ENCODE measurements at regions not wholly inside any gene's neighbourhood (a gene's known extent, or its start where the extent isn't known, plus 50 kb on each side); places are given as distances from the start of the nearest gene placed in this dataset.

DNA sequence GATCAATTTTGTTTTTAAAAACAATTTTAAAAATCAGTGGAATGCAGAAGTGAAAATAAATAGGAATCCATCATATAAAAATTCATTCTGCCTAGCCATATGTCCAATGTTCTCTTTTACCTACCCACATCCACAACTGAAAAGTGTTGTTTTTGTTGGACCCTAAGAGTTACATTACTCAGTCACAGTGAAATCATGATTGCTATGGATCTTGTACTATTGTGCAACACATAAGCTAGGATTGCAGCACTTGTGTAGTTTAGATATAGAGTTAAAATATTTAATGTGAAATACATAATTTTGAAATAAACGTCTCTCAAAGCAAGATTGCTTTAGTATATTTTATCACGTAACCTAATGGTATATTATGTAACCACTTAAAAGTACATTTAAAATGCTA is 213.3 kb upstream of the CLEC14A start:
- Histone ChIP-seq H3K36me3 (no peaks in the 10 kb centered on the region), H3K27ac (no peak overlapping the region), H3K9me3 (no peaks in the 10 kb centered on the region), H3K4me1 (no peaks in the 10 kb centered on the region), H3K27me3 (no peaks in the 10 kb centered on the region), H3K4me3 (no peak overlapping the region)
- DNase-seq: no peak
- TF ChIP-seq, protein P1, sequence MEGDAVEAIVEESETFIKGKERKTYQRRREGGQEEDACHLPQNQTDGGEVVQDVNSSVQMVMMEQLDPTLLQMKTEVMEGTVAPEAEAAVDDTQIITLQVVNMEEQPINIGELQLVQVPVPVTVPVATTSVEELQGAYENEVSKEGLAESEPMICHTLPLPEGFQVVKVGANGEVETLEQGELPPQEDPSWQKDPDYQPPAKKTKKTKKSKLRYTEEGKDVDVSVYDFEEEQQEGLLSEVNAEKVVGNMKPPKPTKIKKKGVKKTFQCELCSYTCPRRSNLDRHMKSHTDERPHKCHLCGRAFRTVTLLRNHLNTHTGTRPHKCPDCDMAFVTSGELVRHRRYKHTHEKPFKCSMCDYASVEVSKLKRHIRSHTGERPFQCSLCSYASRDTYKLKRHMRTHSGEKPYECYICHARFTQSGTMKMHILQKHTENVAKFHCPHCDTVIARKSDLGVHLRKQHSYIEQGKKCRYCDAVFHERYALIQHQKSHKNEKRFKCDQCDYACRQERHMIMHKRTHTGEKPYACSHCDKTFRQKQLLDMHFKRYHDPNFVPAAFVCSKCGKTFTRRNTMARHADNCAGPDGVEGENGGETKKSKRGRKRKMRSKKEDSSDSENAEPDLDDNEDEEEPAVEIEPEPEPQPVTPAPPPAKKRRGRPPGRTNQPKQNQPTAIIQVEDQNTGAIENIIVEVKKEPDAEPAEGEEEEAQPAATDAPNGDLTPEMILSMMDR (IDR thresholded peaks at IDR 0.05): no peak
- no peak for TF ChIP-seq POLR2A (IDR thresholded peaks at IDR 0.05)
- intact Hi-C loops (cut with DNase I): no loop called here
- 85 to 87% methylated on average over 2 of the region's 2 CpGs for WGBS, 2 donors

DNA sequence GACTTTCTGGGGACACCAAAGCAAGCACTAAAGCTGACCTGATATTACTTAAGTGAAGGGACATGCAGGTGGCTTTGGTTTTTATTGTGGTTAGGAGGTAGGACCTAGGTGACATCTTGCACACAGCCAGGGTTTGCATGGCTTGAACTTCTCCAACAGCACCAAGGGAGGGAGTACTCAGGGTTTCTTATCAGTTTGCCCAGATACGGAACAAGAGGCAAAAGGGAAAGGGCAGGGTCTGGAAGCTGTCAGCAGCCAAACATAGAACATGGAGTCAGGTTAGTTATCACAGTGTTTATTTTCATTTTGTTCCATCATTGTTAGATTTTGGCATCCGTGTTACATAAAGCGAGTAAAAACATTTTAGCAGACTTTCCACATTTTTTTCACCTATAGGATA is 186.3 kb upstream of the CLEC14A start:
- WGBS, 2 donors: 53 to 54% methylated on average over 3 of the region's 3 CpGs
- no peaks in the 10 kb centered on the region for H3K27me3 ChIP-seq
- TF ChIP-seq POLR2A (IDR thresholded peaks at IDR 0.05): no peak
- TF ChIP-seq, protein P1 (IDR thresholded peaks at IDR 0.05): no peak
- H3K9me3 ChIP-seq: peaks cover 0 to 8% (median 0%) of the 10 kb centered on the region in 3 donors
- intact Hi-C loops (cut with DNase I): no loop called here
- H3K4me3 ChIP-seq: no peak overlapping the region
- no peak overlapping the region for H3K27ac ChIP-seq
- H3K4me1 ChIP-seq: no peaks in the 10 kb centered on the region
- no peaks in the 10 kb centered on the region for H3K36me3 ChIP-seq
- DNase-seq: no peak

DNA sequence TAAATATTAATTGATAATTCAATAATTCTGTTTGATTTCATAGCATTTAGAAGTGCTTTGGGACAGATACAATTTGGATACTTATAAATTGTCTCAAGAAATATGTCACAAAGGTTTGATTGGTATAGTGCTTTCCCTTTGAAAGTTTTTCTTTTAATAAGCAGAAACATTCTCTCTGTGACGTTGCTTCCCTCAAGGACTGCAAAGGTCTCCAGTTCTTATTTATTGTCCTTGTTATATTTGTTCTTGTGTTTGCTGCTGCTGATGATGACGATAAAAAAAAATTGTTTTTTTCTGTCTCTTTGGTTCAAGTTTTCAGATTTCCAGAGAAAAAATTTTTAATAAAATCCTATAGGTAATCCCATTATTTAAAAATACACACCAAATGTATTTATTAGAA is 176.3 kb upstream of the CLEC14A start:
- intact Hi-C loops (cut with DNase I): no loop called here
- Histone ChIP-seq H3K9me3 (no peaks in the 10 kb centered on the region), H3K36me3 (no peaks in the 10 kb centered on the region), H3K4me3 (no peak overlapping the region), H3K27ac (no peak overlapping the region), H3K4me1 (no peaks in the 10 kb centered on the region), H3K27me3 (no peaks in the 10 kb centered on the region)
- 66 to 77% methylated on average over 2 of the region's 2 CpGs for WGBS, 2 donors
- TF ChIP-seq, protein P1 (IDR thresholded peaks at IDR 0.05): no peak
- TF ChIP-seq POLR2A (IDR thresholded peaks at IDR 0.05): no peak
- no peak for DNase-seq

DNA sequence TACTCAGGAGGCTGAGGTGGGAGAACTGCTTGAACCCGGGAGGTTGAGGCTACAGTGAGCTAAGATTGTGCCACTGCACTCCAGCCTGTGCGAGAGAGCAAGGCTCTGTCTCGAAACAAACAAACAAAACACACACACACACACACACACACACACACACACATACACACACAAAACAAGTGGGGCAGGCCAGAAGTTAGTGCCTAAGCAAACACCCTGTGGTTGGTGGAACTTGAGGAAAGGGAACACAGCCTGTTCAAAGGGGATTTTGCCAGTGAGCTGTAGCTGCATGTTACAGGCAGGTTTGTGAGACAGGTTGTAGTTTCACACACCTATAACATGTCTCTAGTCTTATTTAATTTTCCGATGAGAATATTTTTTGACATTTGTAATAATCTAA is 175.3 kb upstream of the CLEC14A start:
- Histone ChIP-seq H3K4me3 (no peak overlapping the region), H3K36me3 (no peaks in the 10 kb centered on the region), H3K27ac (no peak overlapping the region), H3K9me3 (no peaks in the 10 kb centered on the region), H3K4me1 (no peaks in the 10 kb centered on the region), H3K27me3 (no peaks in the 10 kb centered on the region)
- intact Hi-C loops (cut with DNase I): no loop called here
- WGBS, 2 donors: 65 to 70% methylated on average over 4 of the region's 4 CpGs
- TF ChIP-seq POLR2A (IDR thresholded peaks at IDR 0.05): no peak
- TF ChIP-seq, protein P1 (IDR thresholded peaks at IDR 0.05): no peak
- no peak for DNase-seq

DNA sequence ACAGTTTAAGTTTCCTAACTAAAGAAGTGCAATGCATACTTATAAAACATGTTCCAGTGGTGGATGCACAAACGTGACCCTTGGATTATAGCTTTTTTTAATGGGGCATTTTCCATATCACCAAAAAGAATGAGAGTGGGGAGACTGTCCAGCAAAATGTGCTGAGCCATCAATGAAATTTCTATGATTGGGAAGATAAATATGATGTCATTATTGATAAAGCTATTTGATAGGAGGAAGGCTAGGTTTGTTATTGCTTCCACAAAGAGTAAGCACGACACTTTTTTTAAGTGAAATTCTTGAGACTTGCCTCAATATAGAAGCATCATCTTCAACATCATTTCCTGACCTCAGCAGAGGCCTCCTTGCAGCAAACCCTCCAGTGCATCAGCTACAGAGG is 174.6 kb upstream of the CLEC14A start:
- 82% methylated on average over 2 of the region's 2 CpGs for WGBS, 2 donors
- Histone ChIP-seq H3K27ac (no peak overlapping the region), H3K36me3 (no peaks in the 10 kb centered on the region), H3K4me3 (no peak overlapping the region), H3K27me3 (no peaks in the 10 kb centered on the region), H3K9me3 (peaks cover 0 to 2% (median 0%) of the 10 kb centered on the region in 3 donors), H3K4me1 (no peaks in the 10 kb centered on the region)
- TF ChIP-seq, protein P1 (IDR thresholded peaks at IDR 0.05): no peak
- intact Hi-C loops (cut with DNase I): no loop called here
- no peak for DNase-seq
